GM10248 (cell line): ENCODE measurements at regions not wholly inside any gene's neighbourhood (a gene's known extent, or its start where the extent isn't known, plus 50 kb on each side); places are given as distances from the start of the nearest gene placed in this dataset.

Experiments
- CTCF ChIA-PET: fragments of 300-600 bp; sonication (Branson Sonifier 250); formaldehyde crosslinking; extraction: SDS; loops from one replicate; lab custom pipeline; 2021; ENCODE audit warnings: antibody characterized with exemption; lab: Yijun Ruan, JAX
- POLR2A ChIA-PET: fragments of 350-650 bp; sonication (Branson Sonifier 250); formaldehyde crosslinking; extraction: SDS; loops from one replicate; lab custom pipeline; 2020; ENCODE audit warnings: antibody characterized with exemption; lab: Yijun Ruan, JAX
- DNase-seq: peaks from one replicate; pipeline ENCODE4 v3.0.0; 2012; ENCODE audit errors: extremely low spot score
- TF ChIP-seq, protein P1 (sequence below): IDR thresholded peaks from 2 replicates; pipeline ENCODE4 v1.5.1; 2012; ENCODE audit warnings: mild to moderate bottlenecking, low read depth; ENCODE audit errors: extremely low read depth, missing control alignments, control extremely low read depth

DNA sequence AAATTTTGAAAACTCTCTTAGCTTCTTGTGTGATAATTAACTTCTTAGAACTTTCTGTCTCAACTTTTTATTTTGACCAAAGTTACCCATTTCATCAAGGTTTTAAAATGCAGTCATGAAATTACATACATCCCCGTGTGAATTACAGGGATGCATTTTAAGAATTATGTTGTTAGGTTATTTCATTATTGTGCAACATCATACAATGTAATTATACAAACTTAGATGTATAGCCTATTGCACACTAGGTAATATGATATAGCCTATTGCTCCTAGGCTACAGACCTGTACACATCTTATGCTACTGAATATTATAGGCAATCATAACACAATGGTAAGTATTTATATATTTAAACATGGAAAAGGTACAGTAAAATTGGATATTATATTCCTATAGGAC is 228.1 kb upstream of the C11orf87 start:
- TF ChIP-seq, protein P1, sequence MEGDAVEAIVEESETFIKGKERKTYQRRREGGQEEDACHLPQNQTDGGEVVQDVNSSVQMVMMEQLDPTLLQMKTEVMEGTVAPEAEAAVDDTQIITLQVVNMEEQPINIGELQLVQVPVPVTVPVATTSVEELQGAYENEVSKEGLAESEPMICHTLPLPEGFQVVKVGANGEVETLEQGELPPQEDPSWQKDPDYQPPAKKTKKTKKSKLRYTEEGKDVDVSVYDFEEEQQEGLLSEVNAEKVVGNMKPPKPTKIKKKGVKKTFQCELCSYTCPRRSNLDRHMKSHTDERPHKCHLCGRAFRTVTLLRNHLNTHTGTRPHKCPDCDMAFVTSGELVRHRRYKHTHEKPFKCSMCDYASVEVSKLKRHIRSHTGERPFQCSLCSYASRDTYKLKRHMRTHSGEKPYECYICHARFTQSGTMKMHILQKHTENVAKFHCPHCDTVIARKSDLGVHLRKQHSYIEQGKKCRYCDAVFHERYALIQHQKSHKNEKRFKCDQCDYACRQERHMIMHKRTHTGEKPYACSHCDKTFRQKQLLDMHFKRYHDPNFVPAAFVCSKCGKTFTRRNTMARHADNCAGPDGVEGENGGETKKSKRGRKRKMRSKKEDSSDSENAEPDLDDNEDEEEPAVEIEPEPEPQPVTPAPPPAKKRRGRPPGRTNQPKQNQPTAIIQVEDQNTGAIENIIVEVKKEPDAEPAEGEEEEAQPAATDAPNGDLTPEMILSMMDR: no peak
- no peak for DNase-seq
- ChIA-PET CTCF (interaction anchor here (1.0 kb wide), 1 partner anchor 23 kb away, joined by 3 read pairs; no protein-coding TSS in a partner anchor), POLR2A (no interaction called here)

DNA sequence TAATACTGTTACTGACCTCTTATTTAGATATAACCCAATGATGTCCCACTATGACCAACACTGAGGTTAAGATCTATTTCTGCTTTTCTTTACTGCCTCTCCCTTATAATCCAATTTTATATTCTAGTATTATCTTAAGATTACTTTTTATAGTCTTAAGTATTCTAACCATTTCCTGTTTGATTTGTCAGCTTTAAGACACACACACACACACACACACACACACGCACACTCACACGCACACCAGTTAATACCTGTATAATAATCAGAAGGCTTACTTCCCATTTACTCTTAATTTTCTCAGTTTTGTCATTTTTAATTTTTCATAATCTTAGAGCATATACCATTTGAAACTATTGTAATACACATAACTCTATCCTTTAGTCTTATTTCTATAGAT is 226.0 kb upstream of the C11orf87 start:
- POLR2A ChIA-PET: no interaction called here
- CTCF ChIA-PET: no interaction called here
- DNase-seq: no peak
- TF ChIP-seq, protein P1: no peak

DNA sequence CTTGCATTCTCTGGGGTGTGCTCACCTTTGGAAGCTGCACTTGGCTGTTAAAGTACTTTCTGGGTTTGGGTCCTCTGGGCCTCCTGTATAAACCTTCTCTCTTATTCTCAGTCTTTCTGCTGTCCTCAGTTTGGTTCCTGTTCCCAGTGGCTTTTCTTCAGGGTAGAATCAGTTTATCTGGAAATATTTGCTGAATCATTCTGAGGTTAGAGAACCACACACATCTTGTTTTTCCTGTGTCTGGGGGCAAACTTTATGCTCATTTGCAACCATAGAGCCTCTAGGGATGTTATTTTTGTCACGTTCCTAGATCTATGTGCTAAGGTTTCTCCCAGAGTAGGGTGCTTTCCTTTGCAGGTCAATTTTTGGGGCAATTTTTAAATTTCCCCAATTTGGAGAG is 224.3 kb upstream of the C11orf87 start:
- no peak for DNase-seq
- TF ChIP-seq, protein P1: no peak
- CTCF ChIA-PET: no interaction called here
- POLR2A ChIA-PET: no interaction called here

DNA sequence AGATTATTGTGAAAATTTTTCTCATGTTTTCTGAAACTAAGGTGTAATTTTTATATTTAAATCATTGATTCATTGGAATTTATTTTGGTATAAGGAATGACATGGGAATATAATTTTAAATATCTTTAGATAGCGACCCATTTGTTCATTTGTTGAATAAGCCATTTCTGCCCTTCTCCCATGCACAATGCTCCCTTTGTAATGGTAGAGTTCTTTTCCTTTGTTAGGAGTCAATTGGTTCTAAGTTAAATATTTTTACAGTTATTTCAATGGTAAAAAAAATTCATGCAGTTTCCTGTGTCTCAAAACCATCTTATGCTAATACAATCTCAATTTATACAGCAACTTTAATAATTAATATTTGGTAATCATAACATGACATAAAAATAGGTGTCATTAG is 218.8 kb upstream of the C11orf87 start:
- CTCF ChIA-PET: no interaction called here
- POLR2A ChIA-PET: no interaction called here

DNA sequence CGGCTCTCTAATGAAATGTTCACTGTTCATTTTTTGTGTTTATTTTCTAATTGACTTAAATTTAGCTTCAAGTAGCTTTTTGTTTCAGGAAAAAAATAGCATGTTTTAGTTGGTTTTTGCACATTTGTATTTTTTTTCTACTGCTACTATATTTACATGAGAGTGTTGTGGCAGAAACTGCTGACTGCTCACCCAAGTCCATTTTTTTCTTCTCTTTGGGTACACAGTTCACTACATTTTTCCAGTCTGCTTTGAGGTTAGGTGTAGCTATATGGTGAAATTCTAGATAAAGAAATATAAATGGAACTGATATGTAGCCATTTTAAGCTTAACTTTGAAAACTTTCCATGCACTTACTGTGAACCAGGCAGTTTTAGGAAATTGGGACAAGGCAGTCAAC is 216.7 kb upstream of the C11orf87 start:
- DNase-seq: no peak
- TF ChIP-seq, protein P1: no peak
- CTCF ChIA-PET: no interaction called here
- POLR2A ChIA-PET: no interaction called here

More for the DNA sequence above, 218.8 kb upstream of the C11orf87 start:
- no peak for DNase-seq
- TF ChIP-seq, protein P1: no peak

DNA sequence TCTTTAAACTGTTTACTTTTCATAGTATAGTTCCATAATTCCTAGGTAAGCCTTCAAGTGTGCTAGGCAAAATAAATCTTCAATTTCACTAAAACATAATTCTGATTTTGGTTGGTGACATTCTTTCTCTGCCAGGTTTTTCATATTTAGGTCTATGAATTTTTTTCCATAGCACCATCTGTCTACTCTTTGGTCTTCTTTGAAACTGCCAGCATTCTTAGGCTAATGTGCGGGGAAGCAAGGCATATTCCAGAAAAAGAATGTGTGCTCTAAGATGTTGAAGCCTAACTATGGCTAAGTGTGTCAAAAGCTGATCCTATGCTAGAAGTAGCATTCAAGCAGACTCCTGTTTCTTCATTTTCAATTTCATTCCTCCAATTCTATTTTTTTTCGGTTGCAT is 213.9 kb upstream of the C11orf87 start:
- POLR2A ChIA-PET: no interaction called here

More for the DNA sequence above, 213.9 kb upstream of the C11orf87 start:
- TF ChIP-seq, protein P1: no peak
- no peak for DNase-seq
- CTCF ChIA-PET: no interaction called here
